HK-2 (cell line): ENCODE measurements at regions not wholly inside any gene's neighbourhood (a gene's known extent, or its start where the extent isn't known, plus 50 kb on each side); places are given as distances from the start of the nearest gene placed in this dataset.
A peak's percentile ranks its signal among the peaks of the same experiment; 100 is the strongest.

Experiments
- DNase-seq: peaks from one replicate; pipeline ENCODE4 v3.0.0-alpha.2; 2018; ENCODE audit not compliant: unreplicated experiment

GRCh38 chr15:62545467-62546227 is 380.6 kb upstream of the C2CD4B start:
- DNase-seq: no peak

- DNase-seq: no peak
Measured at GRCh38 chr15:62546628-62547027, 381.5 kb upstream of the C2CD4B start.

- no peak for DNase-seq
Measured at GRCh38 chr15:62547584-62547983, 382.5 kb upstream of the C2CD4B start.

- DNase-seq: peak; percentile 7
Measured at GRCh38 chr15:62549345-62549970, 384.4 kb upstream of the C2CD4B start.

- no peak for DNase-seq
Measured at GRCh38 chr15:62550106-62550505, 385.0 kb upstream of the C2CD4B start.

- no peak for DNase-seq
Measured at GRCh38 chr15:62552444-62552843, 387.4 kb upstream of the C2CD4B start.

GRCh38 chr15:62553911-62554563 is 389.0 kb upstream of the C2CD4B start:
- DNase-seq: no peak

GRCh38 chr15:62558640-62559380 is 393.7 kb upstream of the C2CD4B start:
- no peak for DNase-seq

- DNase-seq: no peak
Measured at GRCh38 chr15:62559381-62559733, 394.3 kb upstream of the C2CD4B start.

GRCh38 chr15:62561059-62561519 is 396.0 kb upstream of the C2CD4B start:
- no peak for DNase-seq

- no peak for DNase-seq
Measured at GRCh38 chr15:62561571-62561970, 396.5 kb upstream of the C2CD4B start.

- DNase-seq: no peak
Measured at GRCh38 chr15:62564886-62565633, 400.0 kb upstream of the C2CD4B start.

- DNase-seq: no peak
Measured at GRCh38 chr15:62565634-62566026, 400.5 kb upstream of the C2CD4B start.

- no peak for DNase-seq
Measured at GRCh38 chr15:62566248-62566647, 401.2 kb upstream of the C2CD4B start.

- DNase-seq: no peak
Measured at GRCh38 chr15:62567501-62567900, 402.4 kb upstream of the C2CD4B start.

- no peak for DNase-seq
Measured at GRCh38 chr15:62568004-62568403, 402.9 kb upstream of the C2CD4B start.

- no peak for DNase-seq
Measured at GRCh38 chr15:62568702-62569101, 403.6 kb upstream of the C2CD4B start.

- peak; percentile 22 for DNase-seq
Measured at GRCh38 chr15:62569460-62570404, 404.6 kb upstream of the C2CD4B start.

- no peak for DNase-seq
Measured at GRCh38 chr15:62570405-62570783, 405.3 kb upstream of the C2CD4B start.

GRCh38 chr15:62571072-62571471 is 406.0 kb upstream of the C2CD4B start:
- no peak for DNase-seq
